A673 (cell line): ENCODE measurements at regions not wholly inside any gene's neighbourhood (a gene's known extent, or its start where the extent isn't known, plus 50 kb on each side); places are given as distances from the start of the nearest gene placed in this dataset.

Experiments used
- BruUV-seq: library from RNA; stranded (reverse); fragments of 400-500 nt; replicated peaks from 2 replicates; lab custom pipeline; 2021; lab: Mats Ljungman, UMichigan
- CTCF ChIA-PET: fragments of 300-600 bp; sonication (Branson Sonifier 250); formaldehyde crosslinking; loops from one replicate; lab custom pipeline; 2022; ENCODE audit warnings: antibody characterized with exemption; lab: Charles Lee
- POLR2A ChIA-PET: fragments of 300-600 bp; sonication (Branson Sonifier 250); formaldehyde crosslinking; loops from one replicate; lab custom pipeline; 2022; ENCODE audit warnings: antibody characterized with exemption; ENCODE audit not compliant: low non-redundant PET; lab: Charles Lee
- DNase-seq: peaks from one replicate; pipeline ENCODE4 v3.0.0-alpha.2; 2015; ENCODE audit warnings: low spot score
- H3K27ac ChIP-seq: fragments of 200-600 bp; sonication (generic); 2 replicates; pipeline ENCODE4 v1.5.1; 2016; ENCODE audit warnings: mixed run types, low read depth, mild to moderate bottlenecking, mixed read lengths, antibody characterized with exemption, low read length; ENCODE audit not compliant: poor library complexity, severe bottlenecking
- H3K27me3 ChIP-seq: fragments of 200-600 bp; sonication (generic); replicated peaks from 2 replicates; pipeline ENCODE4 v1.6.1; 2017; ENCODE audit warnings: mixed run types, low read depth, mild to moderate bottlenecking, mixed read lengths, antibody characterized with exemption, low read length; ENCODE audit not compliant: insufficient read depth, poor library complexity
- H3K36me3 ChIP-seq: fragments of 200-600 bp; sonication (generic); 2 replicates; pipeline ENCODE4 v1.6.1; 2016; ENCODE audit warnings: mixed run types, mild to moderate bottlenecking, mixed read lengths, antibody characterized with exemption, low read length; ENCODE audit not compliant: insufficient read depth, poor library complexity, severe bottlenecking
- H3K4me1 ChIP-seq: fragments of 200-600 bp; sonication (generic); 2 replicates; pipeline ENCODE4 v1.6.1; 2017; ENCODE audit warnings: mixed run types, mild to moderate bottlenecking, mixed read lengths, antibody characterized with exemption, low read length; ENCODE audit not compliant: insufficient read depth, poor library complexity, severe bottlenecking
- H3K4me3 ChIP-seq: fragments of 200-600 bp; sonication (generic); 2 replicates; pipeline ENCODE4 v1.5.1; 2016; ENCODE audit warnings: low read depth, mixed run types, mild to moderate bottlenecking, mixed read lengths, low read length; ENCODE audit not compliant: poor library complexity, severe bottlenecking
- H3K9me3 ChIP-seq: fragments of 200-600 bp; sonication (generic); 2 replicates; pipeline ENCODE4 v1.6.1; 2016; ENCODE audit warnings: mixed run types, low read depth, mild to moderate bottlenecking, mixed read lengths, antibody characterized with exemption, low read length; ENCODE audit not compliant: poor library complexity, severe bottlenecking
- EZH2 ChIP-seq: fragments of 200-600 bp; sonication (generic); IDR thresholded peaks from 2 replicates; pipeline ENCODE4 v1.6.1; 2017; ENCODE audit warnings: borderline replicate concordance, low read depth, mild to moderate bottlenecking, mixed read lengths, antibody characterized with exemption, low read length; ENCODE audit not compliant: poor library complexity, severe bottlenecking
- intact Hi-C: fragments of 100-400 bp; cut with micrococcal nuclease; formaldehyde crosslinking; loops from one replicate; pipeline ENCODE4 v1.10.0; 2022; ENCODE audit not compliant: unreplicated experiment
- TF ChIP-seq, protein P1 (sequence below): fragments of 300-800, 200-600 bp; sonication (generic); conservative IDR thresholded peaks from 2 replicates; pipeline ENCODE4 v1.5.1; 2017; ENCODE audit warnings: low read depth, mild to moderate bottlenecking, antibody characterized with exemption, low read length, moderate library complexity, mixed read lengths

DNA sequence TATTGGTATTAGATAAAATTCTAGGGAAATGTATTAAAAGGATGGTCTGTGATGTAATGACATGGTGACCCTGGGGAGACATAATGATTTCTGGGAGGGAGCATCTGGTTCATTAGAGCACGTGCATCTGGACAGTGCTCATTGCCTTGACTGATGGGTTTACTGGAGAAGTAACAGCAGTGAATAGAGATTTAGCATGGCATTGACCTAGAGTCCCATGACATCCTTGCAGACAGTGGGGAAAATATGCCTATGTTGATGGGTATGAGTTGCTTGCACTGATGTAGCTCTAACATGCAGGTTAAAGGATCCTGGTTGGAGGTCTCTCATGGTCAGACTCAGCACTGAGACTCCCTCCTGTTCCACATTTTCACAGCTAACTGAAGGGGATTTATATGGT, 164.1 kb upstream of the OLIG3 start:
- no peak for DNase-seq
- no peak overlapping the region for H3K27ac ChIP-seq
- no peaks in the 10 kb centered on the region for H3K36me3 ChIP-seq
- no peaks in the 10 kb centered on the region for H3K27me3 ChIP-seq
- no peak for TF ChIP-seq EZH2
- TF ChIP-seq, protein P1, sequence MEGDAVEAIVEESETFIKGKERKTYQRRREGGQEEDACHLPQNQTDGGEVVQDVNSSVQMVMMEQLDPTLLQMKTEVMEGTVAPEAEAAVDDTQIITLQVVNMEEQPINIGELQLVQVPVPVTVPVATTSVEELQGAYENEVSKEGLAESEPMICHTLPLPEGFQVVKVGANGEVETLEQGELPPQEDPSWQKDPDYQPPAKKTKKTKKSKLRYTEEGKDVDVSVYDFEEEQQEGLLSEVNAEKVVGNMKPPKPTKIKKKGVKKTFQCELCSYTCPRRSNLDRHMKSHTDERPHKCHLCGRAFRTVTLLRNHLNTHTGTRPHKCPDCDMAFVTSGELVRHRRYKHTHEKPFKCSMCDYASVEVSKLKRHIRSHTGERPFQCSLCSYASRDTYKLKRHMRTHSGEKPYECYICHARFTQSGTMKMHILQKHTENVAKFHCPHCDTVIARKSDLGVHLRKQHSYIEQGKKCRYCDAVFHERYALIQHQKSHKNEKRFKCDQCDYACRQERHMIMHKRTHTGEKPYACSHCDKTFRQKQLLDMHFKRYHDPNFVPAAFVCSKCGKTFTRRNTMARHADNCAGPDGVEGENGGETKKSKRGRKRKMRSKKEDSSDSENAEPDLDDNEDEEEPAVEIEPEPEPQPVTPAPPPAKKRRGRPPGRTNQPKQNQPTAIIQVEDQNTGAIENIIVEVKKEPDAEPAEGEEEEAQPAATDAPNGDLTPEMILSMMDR, result no peak
- H3K4me1 ChIP-seq, result no peaks in the 10 kb centered on the region
- ChIA-PET POLR2A (no interaction called here), CTCF (no interaction called here)
- intact Hi-C loops, result no loop called here
- peaks cover 7% of the 10 kb centered on the region for H3K9me3 ChIP-seq
- H3K4me3 ChIP-seq, result no peak overlapping the region
- no TSS peak for BruUV-seq

DNA sequence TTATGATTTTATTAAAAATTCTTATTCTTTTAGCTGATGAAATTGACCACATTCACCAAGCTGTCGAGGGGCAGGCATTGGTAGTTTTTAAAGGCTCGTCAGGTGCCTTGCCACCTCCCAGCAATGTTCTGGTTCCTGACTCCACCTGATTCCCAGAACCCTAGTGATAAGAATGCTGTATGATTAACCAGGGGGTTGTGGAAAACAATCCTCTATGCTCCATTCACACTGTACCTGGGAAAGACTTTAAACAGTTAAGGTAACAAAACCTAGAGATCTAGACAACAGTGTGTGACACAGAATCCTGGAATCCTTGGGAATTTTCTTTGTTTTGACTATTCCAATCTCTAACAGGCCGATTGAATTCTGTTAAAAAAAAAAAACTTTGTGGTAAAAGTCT, 165.7 kb upstream of the OLIG3 start:
- intact Hi-C loops, result no loop called here
- Histone ChIP-seq H3K9me3 (no peaks in the 10 kb centered on the region), H3K27me3 (peaks cover 10% of the 10 kb centered on the region), H3K27ac (no peak overlapping the region), H3K4me1 (no peaks in the 10 kb centered on the region), H3K4me3 (no peak overlapping the region), H3K36me3 (no peaks in the 10 kb centered on the region)
- DNase-seq, result no peak
- TF ChIP-seq EZH2, result no peak
- TF ChIP-seq, protein P1, result no peak
- CTCF ChIA-PET, result no interaction called here
- BruUV-seq, result no TSS peak
- POLR2A ChIA-PET, result no interaction called here

- CTCF ChIA-PET, result no interaction called here
- POLR2A ChIA-PET, result no interaction called here
- no peaks in the 10 kb centered on the region for H3K9me3 ChIP-seq
- H3K27me3 ChIP-seq, result peaks cover 12% of the 10 kb centered on the region
- no peaks in the 10 kb centered on the region for H3K4me1 ChIP-seq
- H3K27ac ChIP-seq, result no peak overlapping the region
- BruUV-seq, result no TSS peak
- H3K4me3 ChIP-seq, result no peak overlapping the region
- TF ChIP-seq EZH2, result no peak
- TF ChIP-seq, protein P1, result no peak
- intact Hi-C loops, result no loop called here
- no peak for DNase-seq
- no peaks in the 10 kb centered on the region for H3K36me3 ChIP-seq
Observed at GRCh38 chr6:137660296-137660731, 166.1 kb upstream of the OLIG3 start.
